HG02938 (cell line): ENCODE measurements at regions not wholly inside any gene's neighbourhood (a gene's known extent, or its start where the extent isn't known, plus 50 kb on each side); places are given as distances from the start of the nearest gene placed in this dataset.

ENCODE experiments used
- ATAC-seq: cut with Tn5 transposase; IDR thresholded peaks from one replicate; pipeline ENCODE4 v1.9.1; 2021; ENCODE audit warnings: mild to moderate bottlenecking, moderate library complexity; ENCODE audit not compliant: unreplicated experiment

GRCh38 chr9:71210326-71210725, 88.9 kb upstream of the TRPM3 start:
- ATAC-seq: no peak

DNA sequence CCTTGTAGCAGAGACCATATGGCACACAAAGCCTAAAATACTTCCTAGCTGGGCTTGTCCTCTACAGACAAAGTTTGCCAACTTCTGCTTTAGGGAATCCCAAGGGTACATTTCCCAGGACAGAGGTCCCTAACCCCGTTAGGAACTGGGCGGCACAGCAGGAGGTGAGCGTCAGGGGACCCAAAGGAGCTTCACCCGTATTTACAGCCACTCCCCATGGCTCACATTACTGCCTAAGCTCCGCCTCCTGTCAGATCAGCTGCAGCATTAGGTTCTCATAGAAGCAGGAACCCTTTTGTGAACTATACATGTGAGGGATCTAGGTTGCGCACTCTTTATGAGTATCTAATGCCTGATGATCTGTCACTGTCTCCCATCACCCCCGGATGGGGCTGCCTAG, 88.5 kb upstream of the TRPM3 start:
- no peak for ATAC-seq

GRCh38 chr9:71202931-71203330, 81.5 kb upstream of the TRPM3 start:
- ATAC-seq: no peak

GRCh38 chr9:71191708-71192107, 70.3 kb upstream of the TRPM3 start:
- ATAC-seq: no peak

DNA sequence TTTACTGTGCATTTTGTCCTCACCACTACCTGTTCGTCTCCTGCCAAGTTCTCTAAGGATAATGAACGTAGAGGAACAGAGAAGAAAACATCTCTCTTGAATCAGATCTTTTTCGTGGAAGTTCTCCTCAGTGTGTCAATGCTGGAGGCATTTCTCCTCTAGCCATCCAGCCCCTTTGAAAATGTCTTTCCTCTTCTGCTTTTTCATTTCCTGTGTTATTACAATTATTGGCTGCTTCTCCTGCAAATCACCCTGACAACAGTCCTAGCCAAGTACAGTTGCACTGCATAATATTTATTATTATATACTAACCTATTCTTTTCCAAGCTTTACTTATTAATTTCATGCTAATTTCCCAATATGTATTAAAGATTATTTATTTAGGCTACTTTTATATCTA, 61.8 kb upstream of the TRPM3 start:
- no peak for ATAC-seq

GRCh38 chr9:71179183-71179582, 57.8 kb upstream of the TRPM3 start:
- ATAC-seq: no peak

- no peak for ATAC-seq
Observed at GRCh38 chr9:71177901-71178300, 56.5 kb upstream of the TRPM3 start.

DNA sequence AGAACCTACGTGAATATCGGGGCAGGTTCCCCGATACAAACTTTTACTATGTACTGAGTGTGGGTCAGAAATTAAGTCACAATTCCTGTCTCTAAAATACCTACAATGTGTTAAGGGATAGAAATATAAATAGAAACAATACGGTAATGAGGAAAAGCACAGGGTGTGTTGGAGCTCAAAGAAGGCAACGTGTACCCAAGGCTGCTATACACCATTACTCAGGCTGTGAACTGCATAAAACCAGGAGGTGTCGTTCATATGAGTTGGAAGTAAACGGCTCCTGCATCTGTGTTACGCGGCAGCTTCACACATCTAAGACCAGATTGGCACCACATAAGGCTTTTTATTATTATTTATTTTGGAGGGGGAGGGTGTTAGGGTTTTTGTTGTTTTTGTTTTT, 50.1 kb upstream of the TRPM3 start:
- ATAC-seq: no peak
